ENCODE measurements at regions not wholly inside any gene's neighbourhood (a gene's known extent, or its start where the extent isn't known, plus 50 kb on each side); places are given as distances from the start of the nearest gene placed in this dataset.

GRCh38 chr2:41972179-41972578, 75.6 kb upstream of the PKDCC start:
- Histone ChIP-seq H3K36me3 (no peaks in the 10 kb centered on the region), H3K9me3 (replicated peaks) (no peaks in the 10 kb centered on the region), H3K27me3 (ENCODE audit: low read depth) (no peaks in the 10 kb centered on the region), H3K27ac (replicated peaks) (no peak overlapping the region), H3K4me1 (peaks cover 12% of the 10 kb centered on the region), H3K4me3 (no peak overlapping the region)
- intact Hi-C loops (cut with micrococcal nuclease) = no loop called here
- no peak for DNase-seq
- no peak for TF ChIP-seq CTCF (IDR thresholded peaks at IDR 0.05; ENCODE audit: borderline replicate concordance)

- intact Hi-C loops (cut with micrococcal nuclease) = no loop called here
- no peaks in the 10 kb centered on the region for H3K9me3 ChIP-seq (replicated peaks)
- H3K36me3 ChIP-seq = no peaks in the 10 kb centered on the region
- peaks cover 6% of the 10 kb centered on the region for H3K4me1 ChIP-seq
- no peaks in the 10 kb centered on the region for H3K27me3 ChIP-seq (ENCODE audit: low read depth)
- no peak overlapping the region for H3K27ac ChIP-seq (replicated peaks)
- no peak for TF ChIP-seq CTCF (IDR thresholded peaks at IDR 0.05; ENCODE audit: borderline replicate concordance)
- DNase-seq = no peak
- no peak overlapping the region for H3K4me3 ChIP-seq
Observed at GRCh38 chr2:41972819-41973218, 75.0 kb upstream of the PKDCC start.

- no peak for DNase-seq
- no peak for TF ChIP-seq CTCF (IDR thresholded peaks at IDR 0.05; ENCODE audit: borderline replicate concordance)
- Histone ChIP-seq H3K36me3 (no peaks in the 10 kb centered on the region), H3K27ac (replicated peaks) (no peak overlapping the region), H3K4me1 (no peaks in the 10 kb centered on the region), H3K4me3 (no peak overlapping the region), H3K27me3 (ENCODE audit: low read depth) (no peaks in the 10 kb centered on the region), H3K9me3 (replicated peaks) (no peaks in the 10 kb centered on the region)
- intact Hi-C loops (cut with micrococcal nuclease) = no loop called here
Observed at GRCh38 chr2:41973871-41974270, 74.0 kb upstream of the PKDCC start.

- TF ChIP-seq CTCF (IDR thresholded peaks at IDR 0.05; ENCODE audit: borderline replicate concordance) = no peak
- no peaks in the 10 kb centered on the region for H3K9me3 ChIP-seq (replicated peaks)
- DNase-seq = no peak
- no peaks in the 10 kb centered on the region for H3K27me3 ChIP-seq (ENCODE audit: low read depth)
- H3K36me3 ChIP-seq = no peaks in the 10 kb centered on the region
- H3K4me3 ChIP-seq = no peak overlapping the region
- no peaks in the 10 kb centered on the region for H3K4me1 ChIP-seq
- intact Hi-C loops (cut with micrococcal nuclease) = no loop called here
- H3K27ac ChIP-seq (replicated peaks) = no peak overlapping the region
Observed at GRCh38 chr2:41981417-41981816, 66.4 kb upstream of the PKDCC start.

- H3K27me3 ChIP-seq (ENCODE audit: low read depth) = no peaks in the 10 kb centered on the region
- no peaks in the 10 kb centered on the region for H3K36me3 ChIP-seq
- intact Hi-C loops (cut with micrococcal nuclease) = no loop called here
- no peak overlapping the region for H3K27ac ChIP-seq (replicated peaks)
- no peak for DNase-seq
- H3K4me3 ChIP-seq = no peak overlapping the region
- H3K9me3 ChIP-seq (replicated peaks) = no peaks in the 10 kb centered on the region
- H3K4me1 ChIP-seq = peaks cover 17% of the 10 kb centered on the region
- TF ChIP-seq CTCF (IDR thresholded peaks at IDR 0.05; ENCODE audit: borderline replicate concordance) = no peak
Observed at GRCh38 chr2:41985573-41986095, 62.2 kb upstream of the PKDCC start.

All from left ventricle myocardium inferior (tissue), 1 donor.